GM12878 (cell line): ENCODE measurements at regions not wholly inside any gene's neighbourhood (a gene's known extent, or its start where the extent isn't known, plus 50 kb on each side); places are given as distances from the start of the nearest gene placed in this dataset.

Experiments
- ATAC-seq: fragments of 200-7000 bp; cut with Tn5 transposase; 3 replicates; pipeline ENCODE4 v1.9.1; 2020; ENCODE audit warnings: mild to moderate bottlenecking, moderate library complexity
- BruUV-seq: library from RNA; stranded (reverse); fragments of 400-500 nt; replicated peaks from 2 replicates; lab custom pipeline; 2021; lab: Mats Ljungman, UMichigan
- CTCF ChIA-PET: fragments of 300-600 bp; sonication (Branson Sonifier 250); formaldehyde crosslinking; extraction: SDS; loops from one replicate; lab custom pipeline; 2021; ENCODE audit warnings: inconsistent platforms; lab: Yijun Ruan, JAX
- POLR2A ChIA-PET: fragments of 350-600 bp; formaldehyde crosslinking; extraction: SDS; loops from one replicate; lab custom pipeline; 2021; ENCODE audit warnings: inconsistent platforms; lab: Charles Lee
- RAD21 ChIA-PET: fragments of 300-600 bp; sonication (Branson Sonifier 250); formaldehyde crosslinking; loops from one replicate; lab custom pipeline; 2023; ENCODE audit warnings: antibody characterized with exemption; ENCODE audit not compliant: unreplicated experiment; lab: Charles Lee
- SMC1A ChIA-PET: fragments of 300-600 bp; sonication (Branson Sonifier 250); formaldehyde crosslinking; loops from one replicate; lab custom pipeline; 2023; ENCODE audit not compliant: unreplicated experiment, uncharacterized antibody; lab: Charles Lee
- DNase-seq: peaks from one replicate; pipeline ENCODE4 v3.0.0-alpha.2; 2011; ENCODE audit warnings: low read depth, low spot score
- FAIRE-seq: peaks from 3 replicates; lab custom pipeline; 2011; peaks lifted over from hg19 to GRCh38; lab: Jason Lieb, UNC
- H2AFZ ChIP-seq: 2 replicates; pipeline ENCODE4 v1.6.0; 2011; ENCODE audit warnings: low read depth, low read length, control low read depth; ENCODE audit not compliant: control insufficient read depth
- H3K27ac ChIP-seq: 2 replicates; pipeline ENCODE4 v1.5.1; 2011; ENCODE audit warnings: control low read depth; ENCODE audit not compliant: control insufficient read depth, insufficient read depth
- H3K27me3 ChIP-seq, 2 experiments: replicated peaks in 1 of 2; 2 replicates each; pipeline versions ENCODE4 v1.6.0 to v1.6.1; 2011; ENCODE audit warnings: low read length in 1 of 2; ENCODE audit not compliant: control insufficient read depth in 2 of 2, insufficient read depth in 2 of 2
- H3K36me3 ChIP-seq, 2 experiments: 2 replicates each; pipeline ENCODE4 v1.5.1; 2011; ENCODE audit warnings: low read length in 1 of 2; ENCODE audit not compliant: control insufficient read depth in 2 of 2, insufficient read depth in 2 of 2
- H3K4me1 ChIP-seq: 2 replicates; pipeline ENCODE4 v1.6.1; 2011; ENCODE audit warnings: mild to moderate bottlenecking, low read length, moderate library complexity, mixed read lengths; ENCODE audit not compliant: control insufficient read depth, insufficient read depth
- H3K4me2 ChIP-seq: 2 replicates; pipeline ENCODE4 v1.6.0; 2011; ENCODE audit warnings: control low read depth; ENCODE audit not compliant: control insufficient read depth, insufficient read depth
- H3K4me3 ChIP-seq: fragments of 200-600 bp; sonication (generic); 2 replicates; pipeline ENCODE4 v1.5.1; 2016
- H3K79me2 ChIP-seq: 2 replicates; pipeline ENCODE4 v1.6.0; 2011; ENCODE audit warnings: low read length; ENCODE audit not compliant: control insufficient read depth, insufficient read depth
- H3K9ac ChIP-seq: 2 replicates; pipeline ENCODE4 v1.8.0; 2011; ENCODE audit warnings: low read length, control low read depth, mixed read lengths; ENCODE audit not compliant: control insufficient read depth, insufficient read depth
- H3K9me3 ChIP-seq: replicated peaks from 3 replicates; pipeline ENCODE4 v1.5.1; 2011; ENCODE audit warnings: mild to moderate bottlenecking, low read length; ENCODE audit not compliant: control insufficient read depth, insufficient read depth
- H4K20me1 ChIP-seq: 2 replicates; pipeline ENCODE4 v1.6.0; 2011; ENCODE audit not compliant: control insufficient read depth, insufficient read depth
- CREM ChIP-seq: IDR thresholded peaks from 2 replicates; pipeline ENCODE4 v1.6.1; 2014; ENCODE audit warnings: antibody characterized with exemption, low read depth
- SRF ChIP-seq, 2 experiments: IDR thresholded peaks; 2 replicates each; pipeline ENCODE4 v1.6.1; 2011; ENCODE audit warnings: low read depth in 2 of 2, low read length in 2 of 2, mild to moderate bottlenecking in 1 of 2, moderate library complexity in 1 of 2
- WGBS: methylation state at CpG from one replicate; pipeline ENCODE4 v1.1.6; 2016; ENCODE audit warnings: low lambda C conversion rate; ENCODE audit not compliant: insufficient replicate concordance, insufficient coverage; ENCODE audit errors: missing lambda C conversion rate; 5-methylcytosine and 5-hydroxymethylcytosine counted together
- in situ Hi-C: fragments of 300-500 bp; cut with MboI; formaldehyde crosslinking; loops from 9 replicates; pipeline ENCODE4 v1.14.3; 2018; ENCODE audit warnings: mixed read lengths
- intact Hi-C: fragments of 100-400 bp; cut with micrococcal nuclease; formaldehyde crosslinking; loops from one replicate; pipeline ENCODE4 v1.14.2; 2022; ENCODE audit not compliant: unreplicated experiment
- TF ChIP-seq, protein P1 (sequence below): fragments of 450-650 bp; IDR thresholded peaks from 2 replicates; pipeline ENCODE4 v1.6.1; 2018; ENCODE audit warnings: borderline replicate concordance, mild to moderate bottlenecking; ENCODE audit not compliant: partially characterized antibody
- TF ChIP-seq, protein P2 (sequence below): IDR thresholded peaks from 2 replicates; pipeline ENCODE4 v1.6.1; 2012; ENCODE audit warnings: improper control_type of control experiment, low read depth, low read length; ENCODE audit not compliant: insufficient replicate concordance

DNA sequence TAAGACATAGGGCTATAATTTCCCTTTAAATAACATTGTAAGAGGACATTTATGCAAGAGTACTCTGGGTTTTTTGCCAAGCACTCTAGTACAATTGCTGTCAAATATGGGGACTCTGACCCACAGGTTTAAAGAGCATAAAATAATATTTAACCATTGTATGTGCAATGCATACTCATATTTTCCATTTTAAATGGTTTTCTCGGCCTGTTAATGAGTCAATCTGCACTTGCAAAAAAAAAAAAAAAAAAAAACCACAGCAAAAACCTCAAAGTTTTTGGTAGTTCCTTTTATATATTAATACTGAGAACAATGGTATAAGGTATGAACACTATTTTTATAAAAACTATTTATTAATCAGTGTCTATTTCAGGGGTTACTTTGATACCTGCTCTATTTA lies 304.0 kb upstream of the CBLB start (continued):
- TF ChIP-seq, protein P1, sequence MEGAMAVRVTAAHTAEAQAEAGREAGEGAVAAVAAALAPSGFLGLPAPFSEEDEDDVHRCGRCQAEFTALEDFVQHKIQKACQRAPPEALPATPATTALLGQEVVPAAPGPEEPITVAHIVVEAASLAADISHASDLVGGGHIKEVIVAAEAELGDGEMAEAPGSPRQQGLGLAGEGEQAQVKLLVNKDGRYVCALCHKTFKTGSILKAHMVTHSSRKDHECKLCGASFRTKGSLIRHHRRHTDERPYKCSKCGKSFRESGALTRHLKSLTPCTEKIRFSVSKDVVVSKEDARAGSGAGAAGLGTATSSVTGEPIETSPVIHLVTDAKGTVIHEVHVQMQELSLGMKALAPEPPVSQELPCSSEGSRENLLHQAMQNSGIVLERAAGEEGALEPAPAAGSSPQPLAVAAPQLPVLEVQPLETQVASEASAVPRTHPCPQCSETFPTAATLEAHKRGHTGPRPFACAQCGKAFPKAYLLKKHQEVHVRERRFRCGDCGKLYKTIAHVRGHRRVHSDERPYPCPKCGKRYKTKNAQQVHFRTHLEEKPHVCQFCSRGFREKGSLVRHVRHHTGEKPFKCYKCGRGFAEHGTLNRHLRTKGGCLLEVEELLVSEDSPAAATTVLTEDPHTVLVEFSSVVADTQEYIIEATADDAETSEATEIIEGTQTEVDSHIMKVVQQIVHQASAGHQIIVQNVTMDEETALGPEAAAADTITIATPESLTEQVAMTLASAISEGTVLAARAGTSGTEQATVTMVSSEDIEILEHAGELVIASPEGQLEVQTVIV: no peak
- TF ChIP-seq, protein P2, sequence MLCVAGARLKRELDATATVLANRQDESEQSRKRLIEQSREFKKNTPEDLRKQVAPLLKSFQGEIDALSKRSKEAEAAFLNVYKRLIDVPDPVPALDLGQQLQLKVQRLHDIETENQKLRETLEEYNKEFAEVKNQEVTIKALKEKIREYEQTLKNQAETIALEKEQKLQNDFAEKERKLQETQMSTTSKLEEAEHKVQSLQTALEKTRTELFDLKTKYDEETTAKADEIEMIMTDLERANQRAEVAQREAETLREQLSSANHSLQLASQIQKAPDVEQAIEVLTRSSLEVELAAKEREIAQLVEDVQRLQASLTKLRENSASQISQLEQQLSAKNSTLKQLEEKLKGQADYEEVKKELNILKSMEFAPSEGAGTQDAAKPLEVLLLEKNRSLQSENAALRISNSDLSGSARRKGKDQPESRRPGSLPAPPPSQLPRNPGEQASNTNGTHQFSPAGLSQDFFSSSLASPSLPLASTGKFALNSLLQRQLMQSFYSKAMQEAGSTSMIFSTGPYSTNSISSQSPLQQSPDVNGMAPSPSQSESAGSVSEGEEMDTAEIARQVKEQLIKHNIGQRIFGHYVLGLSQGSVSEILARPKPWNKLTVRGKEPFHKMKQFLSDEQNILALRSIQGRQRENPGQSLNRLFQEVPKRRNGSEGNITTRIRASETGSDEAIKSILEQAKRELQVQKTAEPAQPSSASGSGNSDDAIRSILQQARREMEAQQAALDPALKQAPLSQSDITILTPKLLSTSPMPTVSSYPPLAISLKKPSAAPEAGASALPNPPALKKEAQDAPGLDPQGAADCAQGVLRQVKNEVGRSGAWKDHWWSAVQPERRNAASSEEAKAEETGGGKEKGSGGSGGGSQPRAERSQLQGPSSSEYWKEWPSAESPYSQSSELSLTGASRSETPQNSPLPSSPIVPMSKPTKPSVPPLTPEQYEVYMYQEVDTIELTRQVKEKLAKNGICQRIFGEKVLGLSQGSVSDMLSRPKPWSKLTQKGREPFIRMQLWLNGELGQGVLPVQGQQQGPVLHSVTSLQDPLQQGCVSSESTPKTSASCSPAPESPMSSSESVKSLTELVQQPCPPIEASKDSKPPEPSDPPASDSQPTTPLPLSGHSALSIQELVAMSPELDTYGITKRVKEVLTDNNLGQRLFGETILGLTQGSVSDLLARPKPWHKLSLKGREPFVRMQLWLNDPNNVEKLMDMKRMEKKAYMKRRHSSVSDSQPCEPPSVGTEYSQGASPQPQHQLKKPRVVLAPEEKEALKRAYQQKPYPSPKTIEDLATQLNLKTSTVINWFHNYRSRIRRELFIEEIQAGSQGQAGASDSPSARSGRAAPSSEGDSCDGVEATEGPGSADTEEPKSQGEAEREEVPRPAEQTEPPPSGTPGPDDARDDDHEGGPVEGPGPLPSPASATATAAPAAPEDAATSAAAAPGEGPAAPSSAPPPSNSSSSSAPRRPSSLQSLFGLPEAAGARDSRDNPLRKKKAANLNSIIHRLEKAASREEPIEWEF: peak; percentile 61

DNA sequence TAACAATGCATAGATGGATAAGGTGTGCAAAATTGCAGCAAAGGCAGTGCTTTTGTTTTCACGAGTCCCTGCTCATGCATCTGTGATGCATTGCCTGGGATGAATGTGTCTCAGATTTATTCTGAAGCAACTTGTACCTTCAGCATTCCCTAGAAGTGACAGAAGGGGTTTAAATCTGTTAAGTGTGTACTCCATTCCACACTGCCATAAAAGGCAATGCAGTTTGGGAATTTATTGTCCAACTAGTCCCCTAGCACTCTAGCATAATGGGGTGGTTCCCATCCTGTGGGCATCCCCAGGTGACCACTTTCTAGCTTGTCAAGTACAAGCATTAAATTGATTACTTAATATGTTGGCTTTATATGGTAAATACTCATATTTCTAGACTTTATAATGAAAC lies 306.5 kb upstream of the CBLB start:
- 0 out of 2 replicates have a peak overlapping the region, but pooled peaks have one; percentile 18 for H3K4me2 ChIP-seq
- whole genome bisulfite sequencing: 100% methylated on average over 1 of the region's 1 CpG
- no peaks in the 10 kb centered on the region for H4K20me1 ChIP-seq
- POLR2A ChIA-PET: interaction anchor here (1.5 kb wide), 1 partner anchor 9 kb away, joined by 4 read pairs; no protein-coding TSS in a partner anchor
- ATAC-seq: no peak
- no peak for FAIRE-seq
- H3K36me3 ChIP-seq: no peaks in the 10 kb centered on the region
- CTCF ChIA-PET: interaction anchor here (0.9 kb wide), 1 partner anchor 79 kb away, joined by 3 read pairs; no protein-coding TSS in a partner anchor
- SMC1A ChIA-PET: interaction anchor here (1.1 to 5.2 kb wide), 6 partner anchors 10 to 339 kb away, joined by 4 to 89 read pairs (median 14); no protein-coding TSS in a partner anchor
- BruUV-seq: no TSS peak
- no peaks in the 10 kb centered on the region for H3K79me2 ChIP-seq
- H3K27me3 ChIP-seq: no peaks in the 10 kb centered on the region
- peak overlapping the region; percentile 75; the same call in 1 of the 2 replicates for H3K27ac ChIP-seq
- peaks cover 39% of the 10 kb centered on the region for H3K4me1 ChIP-seq
- in situ Hi-C loops: no loop called here
- no peak overlapping the region for H3K4me3 ChIP-seq
- intact Hi-C loops: no loop called here
- peaks cover 9% of the 10 kb centered on the region for H3K9me3 ChIP-seq
- H3K9ac ChIP-seq: no peak overlapping the region
- no peak for DNase-seq
- H2AFZ ChIP-seq: no peak overlapping the region; the same call in 1 of the 2 replicates
- TF ChIP-seq SRF (IDR thresholded peaks at IDR 0.05; ENCODE audit: low read depth in 2 of 2, low read length in 2 of 2) (peak in 1 of 2 experiments; percentile 69; a peak in 1 of 4 replicates), CREM (no peak)
- RAD21 ChIA-PET: interaction anchor here (0.7 to 8.4 kb wide), 7 partner anchors 11 to 434 kb away, joined by 3 to 99 read pairs (median 4); no protein-coding TSS in a partner anchor
